Tibial nerve (tissue), 4 donors: ENCODE measurements at regions not wholly inside any gene's neighbourhood (a gene's known extent, or its start where the extent isn't known, plus 50 kb on each side); places are given as distances from the start of the nearest gene placed in this dataset.

Source experiments
- CTCF ChIP-seq, 5 experiments: fragments of 200-600 bp in 3 of 5; fragments of 450-650 bp in 2 of 5; sonication (generic) in 3 of 5; IDR thresholded peaks; one replicate each; pipeline ENCODE4 v1.5.1; 2016 to 2019; ENCODE audit warnings: antibody characterized with exemption in 5 of 5, mild to moderate bottlenecking in 3 of 5, moderate library complexity in 2 of 5
- EP300 ChIP-seq, 2 donors: sonication (generic); formaldehyde crosslinking; IDR thresholded peaks; one replicate each; pipeline ENCODE4 v1.6.1; 2017; ENCODE audit warnings: antibody characterized with exemption in 2 of 2, mild to moderate bottlenecking in 1 of 2
- POLR2A ChIP-seq, 2 donors: fragments of 450-650 bp; IDR thresholded peaks; one replicate each; pipeline ENCODE4 v1.6.1; 2017; ENCODE audit warnings: antibody characterized with exemption in 2 of 2, mild to moderate bottlenecking in 2 of 2, moderate library complexity in 2 of 2

GRCh38 chr12:126538888-126539287 is 1473.7 kb downstream of the AACS start:
- TF ChIP-seq POLR2A (IDR thresholded peaks at IDR 0.05) = no peak
- no peak for TF ChIP-seq CTCF (IDR thresholded peaks at IDR 0.05)
- no peak for TF ChIP-seq EP300 (IDR thresholded peaks at IDR 0.05)
